Loucy (cell line): ENCODE measurements at regions not wholly inside any gene's neighbourhood (a gene's known extent, or its start where the extent isn't known, plus 50 kb on each side); places are given as distances from the start of the nearest gene placed in this dataset.

Experiments used
- H2AFZ ChIP-seq: fragments of 200-600 bp; sonication (generic); 2 replicates; pipeline ENCODE4 v1.6.0; 2016; ENCODE audit warnings: antibody characterized with exemption, mild to moderate bottlenecking, low read length, moderate library complexity
- H3F3A ChIP-seq: fragments of 200-600 bp; 2 replicates; pipeline ENCODE4 v1.6.0; 2016; ENCODE audit warnings: antibody characterized with exemption, low read depth, mild to moderate bottlenecking
- H3K27me3 ChIP-seq: fragments of 200-600 bp; sonication (generic); 2 replicates; pipeline ENCODE4 v1.6.1; 2014; ENCODE audit warnings: low read length, mild to moderate bottlenecking; ENCODE audit not compliant: insufficient read depth, poor library complexity, severe bottlenecking
- H3K36me3 ChIP-seq: fragments of 200-600 bp; sonication (generic); 2 replicates; pipeline ENCODE4 v1.6.1; 2016; ENCODE audit warnings: low read length; ENCODE audit not compliant: insufficient read depth
- H3K4me1 ChIP-seq: fragments of 200-600 bp; sonication (generic); 2 replicates; pipeline ENCODE4 v1.5.1; 2014; ENCODE audit warnings: low read length, mild to moderate bottlenecking; ENCODE audit not compliant: insufficient read depth, poor library complexity, severe bottlenecking
- H3K4me2 ChIP-seq: fragments of 200-600 bp; sonication (generic); 2 replicates; pipeline ENCODE4 v1.6.0; 2014; ENCODE audit warnings: antibody characterized with exemption, low read length, low read depth, mild to moderate bottlenecking; ENCODE audit not compliant: poor library complexity, severe bottlenecking
- H3K4me3 ChIP-seq: fragments of 200-600 bp; sonication (generic); 2 replicates; pipeline ENCODE4 v1.5.1; 2014; ENCODE audit warnings: low read length, mild to moderate bottlenecking, mixed read lengths; ENCODE audit not compliant: poor library complexity, severe bottlenecking
- H3K79me2 ChIP-seq: fragments of 200-600 bp; sonication (generic); 2 replicates; pipeline ENCODE4 v1.6.1; 2014; ENCODE audit warnings: low read length; ENCODE audit not compliant: insufficient read depth
- H3K9ac ChIP-seq: fragments of 200-600 bp; sonication (generic); 2 replicates; pipeline ENCODE4 v1.6.0; 2014; ENCODE audit warnings: mild to moderate bottlenecking, low read depth, low read length, moderate library complexity; ENCODE audit not compliant: poor library complexity, severe bottlenecking
- H3K9me2 ChIP-seq: fragments of 200-600 bp; sonication (generic); replicated peaks from 2 replicates; pipeline ENCODE4 v1.6.1; 2016; ENCODE audit warnings: low read depth, low read length, mixed read lengths
- H3K9me3 ChIP-seq: fragments of 200-600 bp; sonication (generic); 2 replicates; pipeline ENCODE4 v1.6.1; 2014; ENCODE audit warnings: mild to moderate bottlenecking, antibody characterized with exemption, low read length, low read depth; ENCODE audit not compliant: insufficient read depth
- H4K20me1 ChIP-seq: fragments of 200-600 bp; sonication (generic); 2 replicates; pipeline ENCODE4 v1.6.0; 2014; ENCODE audit warnings: antibody characterized with exemption, low read length, mild to moderate bottlenecking; ENCODE audit not compliant: insufficient read depth, poor library complexity, severe bottlenecking
- CTCF ChIP-seq: fragments of 200-600 bp; sonication (generic); conservative IDR thresholded peaks from 2 replicates; pipeline ENCODE4 v1.5.1; 2014; ENCODE audit warnings: mild to moderate bottlenecking, antibody characterized with exemption, low read length
- EZH2phosphoT487 ChIP-seq: fragments of 200-600 bp; IDR thresholded peaks from 2 replicates; pipeline ENCODE4 v1.6.1; 2018; ENCODE audit warnings: antibody characterized with exemption, mild to moderate bottlenecking, moderate library complexity, borderline replicate concordance

- Histone ChIP-seq H3K4me3 (no peak overlapping the region), H3K79me2 (no peaks in the 10 kb centered on the region), H3K27me3 (no peaks in the 10 kb centered on the region), H3K9ac (no peak overlapping the region), H3K4me2 (no peak overlapping the region), H3K36me3 (no peaks in the 10 kb centered on the region), H3K4me1 (peaks cover 5% of the 10 kb centered on the region), H3K9me3 (no peaks in the 10 kb centered on the region), H3F3A (no peaks in the 10 kb centered on the region), H4K20me1 (no peaks in the 10 kb centered on the region), H2AFZ (no peak overlapping the region), H3K9me2 (no peaks in the 10 kb centered on the region)
- TF ChIP-seq CTCF (no peak), EZH2phosphoT487 (no peak)
Measured at GRCh38 chr3:17823816-17824215, 81.4 kb upstream of the TBC1D5 start.

GRCh38 chr3:17823036-17823435 lies 80.6 kb upstream of the TBC1D5 start:
- H3K79me2 ChIP-seq: no peaks in the 10 kb centered on the region
- TF ChIP-seq CTCF (no peak), EZH2phosphoT487 (no peak)
- no peak overlapping the region for H3K4me2 ChIP-seq
- no peaks in the 10 kb centered on the region for H3K9me2 ChIP-seq
- no peak overlapping the region for H3K4me3 ChIP-seq
- H3K36me3 ChIP-seq: no peaks in the 10 kb centered on the region
- no peaks in the 10 kb centered on the region for H4K20me1 ChIP-seq
- H3K9ac ChIP-seq: no peak overlapping the region
- H2AFZ ChIP-seq: no peak overlapping the region
- peaks cover 5% of the 10 kb centered on the region for H3K4me1 ChIP-seq
- H3K9me3 ChIP-seq: no peaks in the 10 kb centered on the region
- no peaks in the 10 kb centered on the region for H3K27me3 ChIP-seq
- H3F3A ChIP-seq: no peaks in the 10 kb centered on the region

- Histone ChIP-seq H3F3A (no peaks in the 10 kb centered on the region), H3K9ac (no peak overlapping the region), H3K27me3 (no peaks in the 10 kb centered on the region), H3K4me1 (peaks cover 5% of the 10 kb centered on the region), H3K9me3 (no peaks in the 10 kb centered on the region), H3K9me2 (no peaks in the 10 kb centered on the region), H4K20me1 (no peaks in the 10 kb centered on the region), H2AFZ (peak overlapping the region; percentile 42; the same call in 1 of the 2 replicates), H3K36me3 (no peaks in the 10 kb centered on the region), H3K4me3 (no peak overlapping the region), H3K79me2 (no peaks in the 10 kb centered on the region), H3K4me2 (no peak overlapping the region)
- TF ChIP-seq EZH2phosphoT487 (no peak), CTCF (no peak)
Measured at GRCh38 chr3:17820704-17821103, 78.3 kb upstream of the TBC1D5 start.
